GM12878 (cell line): ENCODE measurements at regions not wholly inside any gene's neighbourhood (a gene's known extent, or its start where the extent isn't known, plus 50 kb on each side); places are given as distances from the start of the nearest gene placed in this dataset.

Experiments
- ATAC-seq: fragments of 200-7000 bp; cut with Tn5 transposase; 3 replicates; pipeline ENCODE4 v1.9.1; 2020; ENCODE audit warnings: mild to moderate bottlenecking, moderate library complexity
- BruUV-seq: library from RNA; stranded (reverse); fragments of 400-500 nt; replicated peaks from 2 replicates; lab custom pipeline; 2021; lab: Mats Ljungman, UMichigan
- CTCF ChIA-PET: fragments of 300-600 bp; sonication (Branson Sonifier 250); formaldehyde crosslinking; extraction: SDS; loops from one replicate; lab custom pipeline; 2021; ENCODE audit warnings: inconsistent platforms; lab: Yijun Ruan, JAX
- POLR2A ChIA-PET: fragments of 350-600 bp; formaldehyde crosslinking; extraction: SDS; loops from one replicate; lab custom pipeline; 2021; ENCODE audit warnings: inconsistent platforms; lab: Charles Lee
- RAD21 ChIA-PET: fragments of 300-600 bp; sonication (Branson Sonifier 250); formaldehyde crosslinking; loops from one replicate; lab custom pipeline; 2023; ENCODE audit warnings: antibody characterized with exemption; ENCODE audit not compliant: unreplicated experiment; lab: Charles Lee
- SMC1A ChIA-PET: fragments of 300-600 bp; sonication (Branson Sonifier 250); formaldehyde crosslinking; loops from one replicate; lab custom pipeline; 2023; ENCODE audit not compliant: unreplicated experiment, uncharacterized antibody; lab: Charles Lee
- DNase-seq: peaks from one replicate; pipeline ENCODE4 v3.0.0-alpha.2; 2011; ENCODE audit warnings: low read depth, low spot score
- FAIRE-seq: peaks from 3 replicates; lab custom pipeline; 2011; peaks lifted over from hg19 to GRCh38; lab: Jason Lieb, UNC
- H2AFZ ChIP-seq: 2 replicates; pipeline ENCODE4 v1.6.0; 2011; ENCODE audit warnings: low read depth, low read length, control low read depth; ENCODE audit not compliant: control insufficient read depth
- H3K27ac ChIP-seq: 2 replicates; pipeline ENCODE4 v1.5.1; 2011; ENCODE audit warnings: control low read depth; ENCODE audit not compliant: control insufficient read depth, insufficient read depth
- H3K27me3 ChIP-seq, 2 experiments: replicated peaks in 1 of 2; 2 replicates each; pipeline versions ENCODE4 v1.6.0 to v1.6.1; 2011; ENCODE audit warnings: low read length in 1 of 2; ENCODE audit not compliant: control insufficient read depth in 2 of 2, insufficient read depth in 2 of 2
- H3K36me3 ChIP-seq, 2 experiments: 2 replicates each; pipeline ENCODE4 v1.5.1; 2011; ENCODE audit warnings: low read length in 1 of 2; ENCODE audit not compliant: control insufficient read depth in 2 of 2, insufficient read depth in 2 of 2
- H3K4me1 ChIP-seq: 2 replicates; pipeline ENCODE4 v1.6.1; 2011; ENCODE audit warnings: mild to moderate bottlenecking, low read length, moderate library complexity, mixed read lengths; ENCODE audit not compliant: control insufficient read depth, insufficient read depth
- H3K4me2 ChIP-seq: 2 replicates; pipeline ENCODE4 v1.6.0; 2011; ENCODE audit warnings: control low read depth; ENCODE audit not compliant: control insufficient read depth, insufficient read depth
- H3K4me3 ChIP-seq: fragments of 200-600 bp; sonication (generic); 2 replicates; pipeline ENCODE4 v1.5.1; 2016
- H3K79me2 ChIP-seq: 2 replicates; pipeline ENCODE4 v1.6.0; 2011; ENCODE audit warnings: low read length; ENCODE audit not compliant: control insufficient read depth, insufficient read depth
- H3K9ac ChIP-seq: 2 replicates; pipeline ENCODE4 v1.8.0; 2011; ENCODE audit warnings: low read length, control low read depth, mixed read lengths; ENCODE audit not compliant: control insufficient read depth, insufficient read depth
- H3K9me3 ChIP-seq: replicated peaks from 3 replicates; pipeline ENCODE4 v1.5.1; 2011; ENCODE audit warnings: mild to moderate bottlenecking, low read length; ENCODE audit not compliant: control insufficient read depth, insufficient read depth
- H4K20me1 ChIP-seq: 2 replicates; pipeline ENCODE4 v1.6.0; 2011; ENCODE audit not compliant: control insufficient read depth, insufficient read depth
- EED ChIP-seq: sonication (generic); IDR thresholded peaks from 2 replicates; pipeline ENCODE4 v1.6.1; 2016; ENCODE audit warnings: antibody characterized with exemption, low read depth
- HDAC6 ChIP-seq: fragments of 200-600 bp; sonication (generic); IDR thresholded peaks from one replicate; pipeline ENCODE4 v1.8.0; 2017; ENCODE audit warnings: antibody characterized with exemption; ENCODE audit not compliant: unreplicated experiment
- LARP7 ChIP-seq: fragments of 450-650 bp; IDR thresholded peaks from 2 replicates; pipeline ENCODE4 v1.6.1; 2017; ENCODE audit warnings: mild to moderate bottlenecking
- MTA2 ChIP-seq: fragments of 450-650 bp; IDR thresholded peaks from 2 replicates; pipeline ENCODE4 v1.6.1; 2016; ENCODE audit warnings: low read depth, mild to moderate bottlenecking, moderate library complexity
- NFIC ChIP-seq: IDR thresholded peaks from 2 replicates; pipeline ENCODE4 v1.6.1; 2012; ENCODE audit warnings: low read depth, mild to moderate bottlenecking, inconsistent platforms, low read length, moderate library complexity
- NFYA ChIP-seq: IDR thresholded peaks from 2 replicates; pipeline ENCODE4 v1.6.1; 2011; ENCODE audit warnings: low read depth, mild to moderate bottlenecking, low read length, improper control_type of control experiment, borderline replicate concordance
- NR2C2 ChIP-seq: IDR thresholded peaks from 2 replicates; pipeline ENCODE4 v1.6.1; 2011; ENCODE audit warnings: borderline replicate concordance, low read depth; ENCODE audit not compliant: control insufficient read depth, insufficient read length
- RELA ChIP-seq: fragments of 450-650 bp; IDR thresholded peaks from 2 replicates; pipeline ENCODE4 v1.8.0; 2014; ENCODE audit warnings: borderline replicate concordance; ENCODE audit not compliant: partially characterized antibody
- SIX5 ChIP-seq: IDR thresholded peaks from 2 replicates; pipeline ENCODE4 v1.6.1; 2011; ENCODE audit warnings: mild to moderate bottlenecking, low read depth, low read length, moderate library complexity; ENCODE audit not compliant: severe bottlenecking
- SRF ChIP-seq, 2 experiments: IDR thresholded peaks; 2 replicates each; pipeline ENCODE4 v1.6.1; 2011; ENCODE audit warnings: low read depth in 2 of 2, low read length in 2 of 2, mild to moderate bottlenecking in 1 of 2, moderate library complexity in 1 of 2
- ZNF217 ChIP-seq: fragments of 450-650 bp; IDR thresholded peaks from 2 replicates; pipeline ENCODE4 v1.6.1; 2017; ENCODE audit warnings: antibody characterized with exemption, mild to moderate bottlenecking
- WGBS: methylation state at CpG from one replicate; pipeline ENCODE4 v1.1.6; 2016; ENCODE audit warnings: low lambda C conversion rate; ENCODE audit not compliant: insufficient replicate concordance, insufficient coverage; ENCODE audit errors: missing lambda C conversion rate; 5-methylcytosine and 5-hydroxymethylcytosine counted together
- in situ Hi-C: fragments of 300-500 bp; cut with MboI; formaldehyde crosslinking; loops from 9 replicates; pipeline ENCODE4 v1.14.3; 2018; ENCODE audit warnings: mixed read lengths
- intact Hi-C: fragments of 100-400 bp; cut with micrococcal nuclease; formaldehyde crosslinking; loops from one replicate; pipeline ENCODE4 v1.14.2; 2022; ENCODE audit not compliant: unreplicated experiment
- TF ChIP-seq, protein P1 (sequence below): IDR thresholded peaks from 2 replicates; pipeline ENCODE4 v1.6.1; 2011; ENCODE audit warnings: mild to moderate bottlenecking, low read depth, low read length, moderate library complexity; ENCODE audit not compliant: insufficient replicate concordance
- TF ChIP-seq, protein P2 (sequence below): IDR thresholded peaks from 2 replicates; pipeline ENCODE4 v1.6.1; 2011; ENCODE audit warnings: borderline replicate concordance, low read depth, mild to moderate bottlenecking, moderate library complexity, low read length; ENCODE audit not compliant: insufficient read depth, poor library complexity, severe bottlenecking
- TF ChIP-seq, protein P3 (sequence below): fragments of 450-650 bp; IDR thresholded peaks from 2 replicates; pipeline ENCODE4 v1.6.1; 2018; ENCODE audit warnings: borderline replicate concordance, mild to moderate bottlenecking; ENCODE audit not compliant: partially characterized antibody
- TF ChIP-seq, protein P4 (sequence below): fragments of 450-650 bp; IDR thresholded peaks from 2 replicates; pipeline ENCODE4 v1.6.1; 2017; ENCODE audit warnings: mild to moderate bottlenecking, moderate library complexity

DNA sequence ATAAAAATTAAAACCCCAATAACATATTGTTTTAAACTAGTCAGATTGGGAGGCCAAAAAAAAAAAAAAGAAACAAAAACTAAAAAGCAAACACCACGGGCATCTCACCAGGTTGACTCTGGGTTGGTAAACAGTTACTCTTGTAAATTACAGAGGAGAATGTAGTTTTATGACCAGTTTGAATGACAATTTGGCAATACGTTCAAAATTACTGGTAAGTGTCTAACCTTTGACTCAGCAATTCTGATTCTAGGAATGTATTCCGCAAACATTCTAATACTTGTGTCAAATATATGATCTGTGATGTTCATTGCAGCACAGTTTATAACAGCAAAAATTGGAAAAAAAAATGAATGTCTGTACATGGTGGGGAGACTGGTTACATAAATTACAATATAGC, 1376.0 kb downstream of the TBC1D22A start:
- Histone ChIP-seq H3K4me1 (no peaks in the 10 kb centered on the region), H3K9ac (no peak overlapping the region), H3K79me2 (no peaks in the 10 kb centered on the region), H3K9me3 (no peaks in the 10 kb centered on the region; the same call in 2 of the 3 replicates), H4K20me1 (no peaks in the 10 kb centered on the region), H3K27ac (no peak overlapping the region), H2AFZ (no peak overlapping the region), H3K4me2 (no peak overlapping the region)
- CTCF ChIA-PET: no interaction called here
- TF ChIP-seq EED (no peak), NFYA (no peak), SRF (IDR thresholded peaks at IDR 0.05; ENCODE audit: low read depth in 2 of 2, low read length in 2 of 2) (no peak), RELA (no peak), NFIC (no peak), HDAC6 (no peak), LARP7 (no peak), NR2C2 (no peak), MTA2 (no peak), ZNF217 (no peak), SIX5 (no peak)
- TF ChIP-seq, protein P1, sequence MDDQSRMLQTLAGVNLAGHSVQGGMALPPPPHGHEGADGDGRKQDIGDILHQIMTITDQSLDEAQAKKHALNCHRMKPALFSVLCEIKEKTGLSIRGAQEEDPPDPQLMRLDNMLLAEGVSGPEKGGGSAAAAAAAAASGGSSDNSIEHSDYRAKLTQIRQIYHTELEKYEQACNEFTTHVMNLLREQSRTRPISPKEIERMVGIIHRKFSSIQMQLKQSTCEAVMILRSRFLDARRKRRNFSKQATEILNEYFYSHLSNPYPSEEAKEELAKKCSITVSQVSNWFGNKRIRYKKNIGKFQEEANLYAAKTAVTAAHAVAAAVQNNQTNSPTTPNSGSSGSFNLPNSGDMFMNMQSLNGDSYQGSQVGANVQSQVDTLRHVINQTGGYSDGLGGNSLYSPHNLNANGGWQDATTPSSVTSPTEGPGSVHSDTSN: no peak
- TF ChIP-seq, protein P2, sequence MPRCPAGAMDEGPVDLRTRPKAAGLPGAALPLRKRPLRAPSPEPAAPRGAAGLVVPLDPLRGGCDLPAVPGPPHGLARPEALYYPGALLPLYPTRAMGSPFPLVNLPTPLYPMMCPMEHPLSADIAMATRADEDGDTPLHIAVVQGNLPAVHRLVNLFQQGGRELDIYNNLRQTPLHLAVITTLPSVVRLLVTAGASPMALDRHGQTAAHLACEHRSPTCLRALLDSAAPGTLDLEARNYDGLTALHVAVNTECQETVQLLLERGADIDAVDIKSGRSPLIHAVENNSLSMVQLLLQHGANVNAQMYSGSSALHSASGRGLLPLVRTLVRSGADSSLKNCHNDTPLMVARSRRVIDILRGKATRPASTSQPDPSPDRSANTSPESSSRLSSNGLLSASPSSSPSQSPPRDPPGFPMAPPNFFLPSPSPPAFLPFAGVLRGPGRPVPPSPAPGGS: no peak
- TF ChIP-seq, protein P3, sequence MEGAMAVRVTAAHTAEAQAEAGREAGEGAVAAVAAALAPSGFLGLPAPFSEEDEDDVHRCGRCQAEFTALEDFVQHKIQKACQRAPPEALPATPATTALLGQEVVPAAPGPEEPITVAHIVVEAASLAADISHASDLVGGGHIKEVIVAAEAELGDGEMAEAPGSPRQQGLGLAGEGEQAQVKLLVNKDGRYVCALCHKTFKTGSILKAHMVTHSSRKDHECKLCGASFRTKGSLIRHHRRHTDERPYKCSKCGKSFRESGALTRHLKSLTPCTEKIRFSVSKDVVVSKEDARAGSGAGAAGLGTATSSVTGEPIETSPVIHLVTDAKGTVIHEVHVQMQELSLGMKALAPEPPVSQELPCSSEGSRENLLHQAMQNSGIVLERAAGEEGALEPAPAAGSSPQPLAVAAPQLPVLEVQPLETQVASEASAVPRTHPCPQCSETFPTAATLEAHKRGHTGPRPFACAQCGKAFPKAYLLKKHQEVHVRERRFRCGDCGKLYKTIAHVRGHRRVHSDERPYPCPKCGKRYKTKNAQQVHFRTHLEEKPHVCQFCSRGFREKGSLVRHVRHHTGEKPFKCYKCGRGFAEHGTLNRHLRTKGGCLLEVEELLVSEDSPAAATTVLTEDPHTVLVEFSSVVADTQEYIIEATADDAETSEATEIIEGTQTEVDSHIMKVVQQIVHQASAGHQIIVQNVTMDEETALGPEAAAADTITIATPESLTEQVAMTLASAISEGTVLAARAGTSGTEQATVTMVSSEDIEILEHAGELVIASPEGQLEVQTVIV: no peak
- TF ChIP-seq, protein P4, sequence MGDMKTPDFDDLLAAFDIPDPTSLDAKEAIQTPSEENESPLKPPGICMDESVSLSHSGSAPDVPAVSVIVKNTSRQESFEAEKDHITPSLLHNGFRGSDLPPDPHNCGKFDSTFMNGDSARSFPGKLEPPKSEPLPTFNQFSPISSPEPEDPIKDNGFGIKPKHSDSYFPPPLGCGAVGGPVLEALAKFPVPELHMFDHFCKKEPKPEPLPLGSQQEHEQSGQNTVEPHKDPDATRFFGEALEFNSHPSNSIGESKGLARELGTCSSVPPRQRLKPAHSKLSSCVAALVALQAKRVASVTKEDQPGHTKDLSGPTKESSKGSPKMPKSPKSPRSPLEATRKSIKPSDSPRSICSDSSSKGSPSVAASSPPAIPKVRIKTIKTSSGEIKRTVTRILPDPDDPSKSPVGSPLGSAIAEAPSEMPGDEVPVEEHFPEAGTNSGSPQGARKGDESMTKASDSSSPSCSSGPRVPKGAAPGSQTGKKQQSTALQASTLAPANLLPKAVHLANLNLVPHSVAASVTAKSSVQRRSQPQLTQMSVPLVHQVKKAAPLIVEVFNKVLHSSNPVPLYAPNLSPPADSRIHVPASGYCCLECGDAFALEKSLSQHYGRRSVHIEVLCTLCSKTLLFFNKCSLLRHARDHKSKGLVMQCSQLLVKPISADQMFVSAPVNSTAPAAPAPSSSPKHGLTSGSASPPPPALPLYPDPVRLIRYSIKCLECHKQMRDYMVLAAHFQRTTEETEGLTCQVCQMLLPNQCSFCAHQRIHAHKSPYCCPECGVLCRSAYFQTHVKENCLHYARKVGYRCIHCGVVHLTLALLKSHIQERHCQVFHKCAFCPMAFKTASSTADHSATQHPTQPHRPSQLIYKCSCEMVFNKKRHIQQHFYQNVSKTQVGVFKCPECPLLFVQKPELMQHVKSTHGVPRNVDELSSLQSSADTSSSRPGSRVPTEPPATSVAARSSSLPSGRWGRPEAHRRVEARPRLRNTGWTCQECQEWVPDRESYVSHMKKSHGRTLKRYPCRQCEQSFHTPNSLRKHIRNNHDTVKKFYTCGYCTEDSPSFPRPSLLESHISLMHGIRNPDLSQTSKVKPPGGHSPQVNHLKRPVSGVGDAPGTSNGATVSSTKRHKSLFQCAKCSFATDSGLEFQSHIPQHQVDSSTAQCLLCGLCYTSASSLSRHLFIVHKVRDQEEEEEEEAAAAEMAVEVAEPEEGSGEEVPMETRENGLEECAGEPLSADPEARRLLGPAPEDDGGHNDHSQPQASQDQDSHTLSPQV: no peak
- TF ChIP-seq, all 136 proteins: peak for 0
- in situ Hi-C loops (no loop called here), intact Hi-C loops (no loop called here)
- peak; percentile 35 for FAIRE-seq
- ChIA-PET SMC1A (no interaction called here), POLR2A (no interaction called here), RAD21 (no interaction called here)
- no TSS peak for BruUV-seq
- DNase-seq: no peak
- ATAC-seq: no peak
- Histone ChIP-seq H3K36me3 (no peaks in the 10 kb centered on the region), H3K4me3 (no peak overlapping the region), H3K27me3 (no peaks in the 10 kb centered on the region)
- WGBS: 48% methylated on average over 3 of the region's 3 CpGs
